GM19351 (cell line): ENCODE measurements at regions not wholly inside any gene's neighbourhood (a gene's known extent, or its start where the extent isn't known, plus 50 kb on each side); places are given as distances from the start of the nearest gene placed in this dataset.
"Not testable (repeated sequence)": the region's sequence is repeated elsewhere in the genome, so short reads cannot be mapped to it uniquely, and the experiment has no call there.

Source experiments
- ATAC-seq: cut with Tn5 transposase; IDR thresholded peaks from one replicate; pipeline ENCODE4 v1.9.1; 2021; ENCODE audit warnings: mild to moderate bottlenecking, moderate library complexity; ENCODE audit not compliant: unreplicated experiment

GRCh38 chr3:22373182-22373581 lies 622.2 kb upstream of the ZNF385D start:
- ATAC-seq, result no peak

- ATAC-seq, result no peak
Measured at GRCh38 chr3:22373827-22374226, 622.8 kb upstream of the ZNF385D start.

DNA sequence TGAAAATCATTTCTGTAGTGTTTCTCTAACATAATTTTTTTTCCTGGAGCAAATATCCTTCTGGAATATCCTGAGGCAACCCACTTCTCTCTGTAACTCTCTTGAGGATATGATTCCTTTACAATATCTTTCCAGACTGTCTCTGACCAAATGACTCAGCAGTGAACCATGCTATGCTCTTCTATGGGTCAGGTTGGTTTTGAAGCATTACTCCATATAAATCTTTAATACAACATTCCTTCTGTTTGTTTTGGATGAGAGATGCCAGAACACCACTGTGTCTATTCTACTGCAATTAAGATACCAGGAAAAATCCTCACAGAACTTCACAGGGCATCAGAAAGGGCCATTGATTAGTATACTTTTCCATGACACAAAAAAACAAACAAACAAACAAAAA lies 626.4 kb upstream of the ZNF385D start:
- no peak for ATAC-seq

GRCh38 chr3:22378869-22379268 lies 627.9 kb upstream of the ZNF385D start:
- ATAC-seq, result no peak

- no peak for ATAC-seq
Measured at GRCh38 chr3:22380253-22380652, 629.2 kb upstream of the ZNF385D start.

- ATAC-seq, result not testable (repeated sequence)
Measured at GRCh38 chr3:22381564-22381963, 630.6 kb upstream of the ZNF385D start.

- ATAC-seq, result no peak
Measured at GRCh38 chr3:22383285-22383684, 632.3 kb upstream of the ZNF385D start.

DNA sequence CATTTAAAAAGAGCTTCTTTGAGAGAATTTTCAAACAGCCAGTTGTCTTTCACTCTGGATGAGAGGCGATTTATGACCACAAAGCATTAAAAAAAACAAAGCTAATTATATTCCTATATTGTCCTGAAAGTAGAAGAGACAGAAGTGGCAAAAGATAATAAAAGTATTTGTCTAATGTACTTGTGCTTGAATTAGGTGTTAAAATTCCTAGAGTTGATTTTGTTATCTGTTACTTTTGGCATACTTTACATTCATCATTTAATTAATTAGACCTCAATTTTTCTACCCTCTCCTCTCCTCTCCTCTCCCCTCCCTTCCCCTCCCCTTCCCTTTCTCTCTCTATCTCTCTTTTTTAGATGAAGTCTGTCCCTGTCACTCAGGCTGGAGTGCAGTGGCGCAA lies 635.1 kb upstream of the ZNF385D start:
- no peak for ATAC-seq

DNA sequence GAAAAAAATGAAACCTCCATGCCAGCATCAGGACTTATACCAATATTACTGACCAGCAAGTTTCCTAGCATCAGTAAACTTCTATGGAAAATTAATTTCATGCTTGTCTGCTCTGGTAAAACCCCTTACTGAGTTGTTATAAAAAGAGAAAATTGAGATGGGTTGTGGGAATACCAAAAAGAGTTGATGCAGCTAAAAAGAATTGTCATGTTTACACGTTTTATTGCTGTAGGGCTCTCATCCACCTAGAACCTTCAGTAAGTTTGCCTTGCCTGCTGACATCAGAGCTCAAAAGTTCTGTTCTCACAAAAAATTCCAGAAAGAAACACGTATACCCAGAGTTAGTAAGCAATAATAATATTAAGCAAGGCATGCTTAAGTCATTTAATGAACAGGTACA lies 641.3 kb upstream of the ZNF385D start:
- no peak for ATAC-seq

DNA sequence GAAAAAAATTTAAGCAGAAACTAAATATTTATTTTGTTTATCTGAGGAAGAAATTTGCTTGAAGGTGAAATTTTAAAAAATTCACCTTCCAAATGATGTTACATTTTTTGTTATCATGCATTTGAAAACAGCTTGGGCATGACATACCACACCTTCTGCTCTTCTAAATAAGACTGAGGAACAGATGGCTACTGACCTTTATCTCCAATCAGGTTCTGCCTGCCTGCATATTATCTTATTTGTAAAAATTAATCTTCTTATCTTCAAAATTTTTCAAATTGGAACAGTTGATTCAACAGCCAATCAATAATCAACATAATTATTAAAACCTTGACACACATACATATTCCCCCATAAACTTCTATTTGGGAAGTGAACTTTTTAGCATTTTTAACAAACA lies 641.8 kb upstream of the ZNF385D start:
- ATAC-seq, result no peak

GRCh38 chr3:22399566-22399965 lies 648.6 kb upstream of the ZNF385D start:
- no peak for ATAC-seq

GRCh38 chr3:22401499-22401898 lies 650.5 kb upstream of the ZNF385D start:
- ATAC-seq, result no peak

- no peak for ATAC-seq
Measured at GRCh38 chr3:22414239-22414638, 663.2 kb upstream of the ZNF385D start.

DNA sequence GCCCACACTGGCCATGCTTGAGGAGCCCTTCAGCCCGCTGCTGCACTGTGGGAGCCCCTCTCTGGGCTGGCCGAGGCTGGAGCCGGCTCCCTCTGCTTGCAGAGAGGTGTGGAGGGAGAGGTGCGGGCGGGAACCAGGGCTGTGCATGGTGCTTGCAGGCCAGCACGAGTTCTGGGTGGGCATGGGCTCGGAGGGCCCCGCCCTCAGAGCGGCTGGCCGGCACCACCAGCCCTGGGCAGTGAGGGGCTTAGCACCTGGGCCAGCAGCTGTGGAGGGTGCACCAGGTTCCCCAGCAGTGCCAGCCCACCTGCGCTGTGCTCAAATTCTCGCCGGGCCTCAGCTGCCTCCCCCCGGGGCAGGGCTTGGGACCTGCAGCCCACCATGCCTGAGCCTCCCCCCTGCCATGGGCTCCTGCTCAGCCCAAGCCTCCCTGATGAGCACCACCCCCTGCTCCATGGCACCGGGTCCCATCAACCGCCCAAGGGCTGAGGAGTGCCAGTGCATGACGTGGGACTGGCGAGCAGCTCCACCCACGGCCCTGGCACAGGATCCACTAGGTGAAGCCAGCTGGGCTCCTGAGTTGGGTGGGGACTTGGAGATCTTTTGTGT lies 665.9 kb upstream of the ZNF385D start:
- ATAC-seq, result not testable (repeated sequence)

DNA sequence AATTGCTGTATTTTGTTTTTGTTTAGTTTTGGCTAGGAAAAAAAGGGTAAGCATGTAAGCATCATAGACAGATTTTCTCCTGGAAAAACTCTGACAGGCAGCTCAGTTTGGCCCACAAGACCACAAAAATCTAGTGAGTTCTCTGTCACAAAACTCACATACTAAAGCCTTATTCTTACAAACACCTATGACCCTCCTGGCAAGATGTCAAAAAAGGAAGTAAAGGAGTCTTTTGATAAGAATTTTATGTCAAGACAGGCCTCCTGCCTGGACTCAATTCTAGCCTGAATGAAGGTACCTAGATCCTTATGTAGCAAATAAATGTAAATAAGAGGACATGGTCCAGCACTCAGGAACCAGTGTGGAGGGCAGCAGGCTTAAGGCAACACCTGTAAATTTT lies 668.3 kb upstream of the ZNF385D start:
- ATAC-seq, result no peak

GRCh38 chr3:22421589-22421988 lies 670.6 kb upstream of the ZNF385D start:
- ATAC-seq, result no peak

DNA sequence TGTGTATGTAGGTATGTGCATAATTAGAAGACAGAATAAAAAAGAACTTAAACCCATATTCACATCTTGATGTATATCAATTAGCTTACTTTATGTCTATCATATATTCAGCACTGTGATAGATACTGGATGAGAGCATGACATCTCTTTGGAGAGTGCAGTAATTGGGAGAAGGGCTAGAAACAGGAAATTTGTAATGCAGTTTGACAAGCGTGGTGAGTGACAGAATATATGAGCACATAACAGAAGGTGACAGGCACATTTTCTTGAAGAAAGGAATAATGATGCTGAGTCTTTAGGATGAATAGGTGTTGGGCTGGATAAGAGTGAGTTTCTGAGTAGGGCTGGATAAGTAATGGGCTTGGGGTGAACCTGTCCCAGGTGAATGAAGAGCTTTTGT lies 680.3 kb upstream of the ZNF385D start:
- no peak for ATAC-seq

- ATAC-seq, result no peak
Measured at GRCh38 chr3:22439626-22440025, 688.6 kb upstream of the ZNF385D start.

DNA sequence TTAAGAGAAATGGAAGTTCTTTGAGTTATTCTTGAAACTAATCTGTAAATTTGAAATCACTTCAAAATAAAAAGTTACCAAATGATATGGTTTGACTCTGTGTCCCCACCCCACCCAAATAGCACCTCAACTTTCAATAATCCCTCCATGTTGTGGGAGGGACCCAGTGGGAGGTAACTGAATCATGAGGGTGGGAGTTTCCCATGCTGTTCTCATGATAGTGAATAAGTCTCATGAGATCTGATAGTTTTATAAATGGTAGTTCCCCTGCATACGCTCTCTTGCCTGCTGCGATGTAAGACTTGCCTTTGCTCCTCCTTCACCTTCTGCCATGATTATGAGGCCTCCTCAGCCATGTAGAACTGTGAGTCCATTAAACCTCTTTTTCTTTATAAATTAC lies 690.7 kb upstream of the ZNF385D start:
- no peak for ATAC-seq

GRCh38 chr3:22443571-22444233 lies 692.7 kb upstream of the ZNF385D start:
- ATAC-seq, result no peak

- not testable (repeated sequence) for ATAC-seq
Measured at GRCh38 chr3:22445336-22445735, 694.3 kb upstream of the ZNF385D start.

DNA sequence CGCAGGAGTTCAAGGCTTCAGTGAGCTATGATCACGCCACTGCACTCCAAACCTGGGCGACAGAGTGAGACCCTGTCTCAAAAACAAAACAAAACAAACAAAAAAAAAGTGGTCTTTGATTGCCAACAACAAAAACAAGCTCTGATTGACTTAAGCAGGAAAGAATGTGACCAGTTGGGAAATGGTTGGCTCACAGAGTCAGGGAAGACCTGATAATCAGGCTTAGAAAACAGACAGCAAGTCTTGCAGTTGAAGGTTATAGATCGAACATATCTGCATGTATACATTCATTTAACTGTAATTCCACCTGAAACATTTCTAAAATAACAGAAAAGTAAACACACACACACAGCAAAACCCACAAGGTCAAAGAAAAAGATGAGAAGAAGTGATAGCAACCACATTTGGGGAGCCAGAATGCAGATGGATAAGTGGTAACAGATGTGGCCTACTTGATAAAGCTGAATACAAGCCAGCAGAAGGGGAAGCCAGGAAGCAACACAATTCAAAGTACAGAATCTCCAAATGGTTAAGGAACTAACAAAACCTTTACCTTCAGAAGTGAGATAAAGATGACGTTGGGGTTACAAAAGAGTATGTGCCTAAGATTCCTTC lies 699.9 kb upstream of the ZNF385D start:
- ATAC-seq, result no peak
